Sigmoid colon (tissue), 4 donors: ENCODE measurements at regions not wholly inside any gene's neighbourhood (a gene's known extent, or its start where the extent isn't known, plus 50 kb on each side); places are given as distances from the start of the nearest gene placed in this dataset.

Experiments
- CTCF ChIP-seq, 4 experiments: fragments of 450-650 bp in 3 of 4; fragments of 200-600 bp in 1 of 4; IDR thresholded peaks; one replicate each; pipeline ENCODE4 v1.5.1; 2016 to 2019; ENCODE audit warnings: antibody characterized with exemption in 4 of 4, mild to moderate bottlenecking in 3 of 4, moderate library complexity in 2 of 4
- EP300 ChIP-seq, 4 donors: sonication (generic); formaldehyde crosslinking; IDR thresholded peaks; one replicate each; pipeline ENCODE4 v1.6.1; 2017; ENCODE audit warnings: antibody characterized with exemption in 4 of 4
- POLR2A ChIP-seq, 2 donors: fragments of 450-650 bp; IDR thresholded peaks; one replicate each; pipeline ENCODE4 v1.6.1; 2016; ENCODE audit warnings: antibody characterized with exemption in 2 of 2, mild to moderate bottlenecking in 2 of 2, moderate library complexity in 2 of 2

GRCh38 chr2:100197631-100198153, 55.3 kb upstream of the AFF3 start:
- TF ChIP-seq CTCF (IDR thresholded peaks at IDR 0.05) (no peak), POLR2A (IDR thresholded peaks at IDR 0.05) (no peak), EP300 (IDR thresholded peaks at IDR 0.05) (peak in 3 of 4 donors; percentile 19 to 68 (median 64))
